ENCODE measurements at regions not wholly inside any gene's neighbourhood (a gene's known extent, or its start where the extent isn't known, plus 50 kb on each side); places are given as distances from the start of the nearest gene placed in this dataset.

- H3K4me3 ChIP-seq (ENCODE audit: low read depth, low read length), result no peak overlapping the region
- no peak for DNase-seq (ENCODE audit: low read depth)
- TF ChIP-seq CTCF (IDR thresholded peaks at IDR 0.05; ENCODE audit: low read depth, low read length, missing control alignments), result no peak
Measured at GRCh38 chr13:34391076-34391475, 551.0 kb upstream of the NBEA start.

- TF ChIP-seq CTCF (IDR thresholded peaks at IDR 0.05; ENCODE audit: low read depth, low read length, missing control alignments), result no peak
- no peak for DNase-seq (ENCODE audit: low read depth)
- no peak overlapping the region for H3K4me3 ChIP-seq (ENCODE audit: low read depth, low read length)
Measured at GRCh38 chr13:34401696-34402095, 540.4 kb upstream of the NBEA start.

GRCh38 chr13:34405410-34406181 is 536.5 kb upstream of the NBEA start:
- no peak for DNase-seq (ENCODE audit: low read depth)
- no peak for TF ChIP-seq CTCF (IDR thresholded peaks at IDR 0.05; ENCODE audit: low read depth, low read length, missing control alignments)
- no peak overlapping the region for H3K4me3 ChIP-seq (ENCODE audit: low read depth, low read length)

GRCh38 chr13:34408640-34409039 is 533.4 kb upstream of the NBEA start:
- no peak for TF ChIP-seq CTCF (IDR thresholded peaks at IDR 0.05; ENCODE audit: low read depth, low read length, missing control alignments)
- no peak for DNase-seq (ENCODE audit: low read depth)
- no peak overlapping the region for H3K4me3 ChIP-seq (ENCODE audit: low read depth, low read length)

GRCh38 chr13:34409496-34410182 is 532.4 kb upstream of the NBEA start:
- no peak overlapping the region for H3K4me3 ChIP-seq (ENCODE audit: low read depth, low read length)
- no peak for DNase-seq (ENCODE audit: low read depth)
- no peak for TF ChIP-seq CTCF (IDR thresholded peaks at IDR 0.05; ENCODE audit: low read depth, low read length, missing control alignments)

GRCh38 chr13:34410678-34411077 is 531.4 kb upstream of the NBEA start:
- no peak for TF ChIP-seq CTCF (IDR thresholded peaks at IDR 0.05; ENCODE audit: low read depth, low read length, missing control alignments)
- no peak overlapping the region for H3K4me3 ChIP-seq (ENCODE audit: low read depth, low read length)
- DNase-seq (ENCODE audit: low read depth), result no peak

Measured in GM12864 (cell line).